ENCODE measurements at regions not wholly inside any gene's neighbourhood (a gene's known extent, or its start where the extent isn't known, plus 50 kb on each side); places are given as distances from the start of the nearest gene placed in this dataset.
"Not testable (repeated sequence)": the region's sequence is repeated elsewhere in the genome, so short reads cannot be mapped to it uniquely, and the experiment has no call there.

GRCh38 chr10:45144326-45145070 lies 143.8 kb downstream of the ZNF22 start:
- WGBS, result 81% methylated on average over 3 of the region's 3 CpGs
- no peaks in the 10 kb centered on the region for H3K4me1 ChIP-seq (ENCODE audit: insufficient read depth)
- DNase-seq (ENCODE audit: extremely low spot score), result no peak
- H3K36me3 ChIP-seq (ENCODE audit: insufficient read depth), result no peaks in the 10 kb centered on the region
- H3K27ac ChIP-seq (ENCODE audit: low read depth), result no peak overlapping the region
- H3K4me3 ChIP-seq (ENCODE audit: low read depth, low read length), result no peak overlapping the region

- DNase-seq (ENCODE audit: extremely low spot score); H3K4me3 ChIP-seq (ENCODE audit: low read depth, low read length); H3K4me1 ChIP-seq (ENCODE audit: insufficient read depth); H3K27ac ChIP-seq (ENCODE audit: low read depth); H3K36me3 ChIP-seq (ENCODE audit: insufficient read depth): not testable (repeated sequence)
- 67% methylated on average over 1 of the region's 1 CpG for WGBS
Observed at GRCh38 chr10:45145143-45145542, 144.4 kb downstream of the ZNF22 start.

DNA sequence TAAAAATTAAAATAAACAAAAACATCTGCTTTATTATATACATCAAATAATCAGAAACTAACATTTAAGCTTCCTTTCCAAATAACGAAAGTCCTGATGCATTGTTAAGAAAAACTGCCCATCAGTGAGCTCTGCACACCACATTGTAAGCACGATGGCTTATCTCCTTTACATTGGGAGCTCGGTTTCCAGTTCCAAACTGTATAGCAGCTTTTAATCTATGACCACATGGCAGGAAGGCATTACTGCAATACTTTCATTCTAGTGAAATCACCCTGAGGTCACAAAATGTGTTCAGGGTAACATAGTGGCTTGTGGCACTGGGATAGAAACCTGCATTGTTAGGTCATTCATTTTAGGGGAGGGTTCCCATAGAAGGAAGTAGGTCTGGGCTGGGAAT lies 146.3 kb downstream of the ZNF22 start:
- H3K36me3 ChIP-seq (ENCODE audit: insufficient read depth), result no peaks in the 10 kb centered on the region
- 41% methylated on average over 3 of the region's 3 CpGs for WGBS

DNA sequence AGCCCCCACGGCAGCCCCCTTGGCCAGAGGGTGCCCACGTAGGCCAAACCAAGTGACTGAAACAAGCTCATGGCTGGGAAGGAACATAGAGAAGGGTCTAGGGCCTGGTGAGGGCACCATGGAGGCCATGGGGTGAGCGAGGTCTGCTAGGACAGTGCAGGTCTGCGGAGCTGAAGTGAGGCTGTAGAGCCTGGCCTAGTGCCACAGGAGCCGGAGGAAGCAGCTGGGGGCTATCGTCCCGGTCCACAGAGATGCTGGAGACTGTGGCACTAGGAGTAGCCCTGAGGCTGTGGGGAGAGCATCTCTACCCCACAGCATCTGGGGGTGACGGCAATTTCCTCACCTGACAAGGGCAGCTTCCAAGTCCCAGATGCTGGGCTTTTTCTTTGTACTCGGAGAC lies 150.3 kb downstream of the ZNF22 start:
- DNase-seq (ENCODE audit: extremely low spot score), result no peak
- Histone ChIP-seq H3K4me1 (ENCODE audit: insufficient read depth) (no peaks in the 10 kb centered on the region), H3K27ac (ENCODE audit: low read depth) (no peak overlapping the region), H3K4me3 (ENCODE audit: low read depth, low read length) (no peak overlapping the region), H3K36me3 (ENCODE audit: insufficient read depth) (no peaks in the 10 kb centered on the region)
- WGBS, result 85% methylated on average over 9 of the region's 9 CpGs

More for the DNA sequence above, 146.3 kb downstream of the ZNF22 start:
- Histone ChIP-seq H3K4me3 (ENCODE audit: low read depth, low read length) (no peak overlapping the region), H3K4me1 (ENCODE audit: insufficient read depth) (no peaks in the 10 kb centered on the region), H3K27ac (ENCODE audit: low read depth) (no peak overlapping the region)
- DNase-seq (ENCODE audit: extremely low spot score), result no peak

GRCh38 chr10:45151467-45152214 lies 150.9 kb downstream of the ZNF22 start:
- DNase-seq (ENCODE audit: extremely low spot score), result no peak
- no peak overlapping the region for H3K27ac ChIP-seq (ENCODE audit: low read depth)
- no peaks in the 10 kb centered on the region for H3K4me1 ChIP-seq (ENCODE audit: insufficient read depth)
- no peaks in the 10 kb centered on the region for H3K36me3 ChIP-seq (ENCODE audit: insufficient read depth)
- no peak overlapping the region for H3K4me3 ChIP-seq (ENCODE audit: low read depth, low read length)
- 90% methylated on average over 18 of the region's 18 CpGs for WGBS

- Histone ChIP-seq H3K4me1 (ENCODE audit: insufficient read depth) (no peaks in the 10 kb centered on the region), H3K36me3 (ENCODE audit: insufficient read depth) (no peaks in the 10 kb centered on the region), H3K27ac (ENCODE audit: low read depth) (no peak overlapping the region), H3K4me3 (ENCODE audit: low read depth, low read length) (no peak overlapping the region)
- DNase-seq (ENCODE audit: extremely low spot score), result no peak
- WGBS, result 61% methylated on average over 3 of the region's 3 CpGs
Observed at GRCh38 chr10:45152726-45153125, 152.0 kb downstream of the ZNF22 start.

DNA sequence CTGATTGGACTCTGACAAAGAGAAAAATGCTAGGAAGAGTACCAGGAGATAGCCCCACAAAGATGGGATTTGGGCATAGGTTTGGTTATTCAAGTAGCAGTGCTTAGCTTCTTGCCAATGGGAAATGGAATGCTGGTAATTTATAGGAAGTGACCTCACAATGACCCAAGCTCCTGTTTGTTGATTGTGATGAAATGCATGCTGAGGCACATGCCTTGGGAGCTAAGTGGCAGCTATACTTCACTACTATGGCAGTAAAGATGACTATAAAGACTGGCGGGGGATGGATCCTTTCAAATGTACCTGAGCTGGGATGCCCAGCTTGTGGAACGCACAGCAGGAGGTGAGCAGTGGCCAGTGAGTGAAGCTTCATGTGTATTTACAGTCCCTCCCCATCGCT lies 153.8 kb downstream of the ZNF22 start:
- Histone ChIP-seq H3K4me3 (ENCODE audit: low read depth, low read length) (no peak overlapping the region), H3K4me1 (ENCODE audit: insufficient read depth) (no peaks in the 10 kb centered on the region), H3K27ac (ENCODE audit: low read depth) (no peak overlapping the region), H3K36me3 (ENCODE audit: insufficient read depth) (no peaks in the 10 kb centered on the region)
- WGBS, result 76% methylated on average over 3 of the region's 3 CpGs
- no peak for DNase-seq (ENCODE audit: extremely low spot score)

- H3K4me3 ChIP-seq (ENCODE audit: low read depth, low read length), result no peak overlapping the region
- no peak for DNase-seq (ENCODE audit: extremely low spot score)
- 87% methylated on average over 5 of the region's 5 CpGs for WGBS
Observed at GRCh38 chr10:45155784-45156183, 155.1 kb downstream of the ZNF22 start.

GRCh38 chr10:45160271-45160670 lies 155.1 kb downstream of the OR13A1 start:
- Histone ChIP-seq H3K27ac (ENCODE audit: low read depth) (no peak overlapping the region), H3K4me3 (ENCODE audit: low read depth, low read length) (no peak overlapping the region), H3K36me3 (ENCODE audit: insufficient read depth) (no peaks in the 10 kb centered on the region), H3K4me1 (ENCODE audit: insufficient read depth) (no peaks in the 10 kb centered on the region)
- 79% methylated on average over 1 of the region's 1 CpG for WGBS
- no peak for DNase-seq (ENCODE audit: extremely low spot score)

More at GRCh38 chr10:45155784-45156183, 155.1 kb downstream of the ZNF22 start:
- no peaks in the 10 kb centered on the region for H3K36me3 ChIP-seq (ENCODE audit: insufficient read depth)
- no peaks in the 10 kb centered on the region for H3K4me1 ChIP-seq (ENCODE audit: insufficient read depth)
- no peak overlapping the region for H3K27ac ChIP-seq (ENCODE audit: low read depth)

GRCh38 chr10:45163315-45163975 lies 152.0 kb downstream of the OR13A1 start:
- no peak for DNase-seq (ENCODE audit: extremely low spot score)
- Histone ChIP-seq H3K4me1 (ENCODE audit: insufficient read depth) (no peaks in the 10 kb centered on the region), H3K4me3 (ENCODE audit: low read depth, low read length) (no peak overlapping the region), H3K36me3 (ENCODE audit: insufficient read depth) (no peaks in the 10 kb centered on the region), H3K27ac (ENCODE audit: low read depth) (no peak overlapping the region)
- 87% methylated on average over 3 of the region's 3 CpGs for WGBS

GRCh38 chr10:45175520-45176118 lies 139.8 kb downstream of the OR13A1 start:
- not testable (repeated sequence) for H3K36me3 ChIP-seq (ENCODE audit: insufficient read depth); DNase-seq (ENCODE audit: extremely low spot score); H3K4me3 ChIP-seq (ENCODE audit: low read depth, low read length); H3K27ac ChIP-seq (ENCODE audit: low read depth); H3K4me1 ChIP-seq (ENCODE audit: insufficient read depth)
- 27% methylated on average over 8 of the region's 8 CpGs for WGBS

DNA sequence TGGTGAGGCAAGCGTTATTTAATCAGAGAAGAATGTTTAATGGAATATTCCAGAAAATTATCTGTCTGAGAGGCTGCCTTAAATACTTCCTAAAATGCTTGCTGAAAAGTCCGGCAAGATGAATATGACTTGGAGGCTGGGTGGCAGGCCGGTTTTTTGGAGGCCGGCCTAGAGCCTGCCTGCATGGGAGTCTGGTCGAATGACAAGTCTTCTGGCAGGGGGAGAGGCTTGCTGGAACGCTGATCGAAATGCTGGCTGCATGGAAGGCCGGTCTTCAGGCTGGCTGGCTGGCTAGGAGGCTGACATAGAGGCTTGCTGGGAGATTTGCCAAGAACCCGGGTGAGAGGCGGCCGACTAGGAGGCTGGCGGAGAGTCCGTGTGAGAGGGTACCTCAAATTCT lies 135.7 kb downstream of the OR13A1 start:
- Histone ChIP-seq H3K4me3 (ENCODE audit: low read depth, low read length) (no peak overlapping the region), H3K27ac (ENCODE audit: low read depth) (no peak overlapping the region), H3K4me1 (ENCODE audit: insufficient read depth) (no peaks in the 10 kb centered on the region), H3K36me3 (ENCODE audit: insufficient read depth) (no peaks in the 10 kb centered on the region)
- no peak for DNase-seq (ENCODE audit: extremely low spot score)
- 54% methylated on average over 13 of the region's 13 CpGs for WGBS

DNA sequence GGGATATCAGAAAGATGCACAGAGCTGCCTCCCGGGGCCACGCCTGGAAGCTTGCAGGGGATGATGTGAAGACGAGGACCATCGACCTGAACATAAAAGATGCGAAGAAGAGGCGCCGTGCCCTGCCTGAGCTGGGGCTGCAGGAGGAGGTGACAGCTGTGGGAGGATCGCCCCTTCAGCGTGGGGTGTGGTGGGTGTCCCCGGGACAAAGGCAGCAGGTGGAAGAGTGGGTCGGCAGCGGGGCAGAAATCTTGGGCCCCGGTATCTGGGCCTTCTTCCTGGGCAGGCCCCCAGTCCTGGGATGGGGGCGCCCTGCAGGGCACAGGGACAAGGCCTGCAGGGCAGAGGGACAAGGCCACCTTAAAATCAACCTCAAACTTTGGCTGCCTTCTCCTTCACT lies 134.9 kb downstream of the OR13A1 start:
- Histone ChIP-seq H3K4me3 (ENCODE audit: low read depth, low read length) (no peak overlapping the region), H3K36me3 (ENCODE audit: insufficient read depth) (no peaks in the 10 kb centered on the region), H3K4me1 (ENCODE audit: insufficient read depth) (no peaks in the 10 kb centered on the region), H3K27ac (ENCODE audit: low read depth) (no peak overlapping the region)
- DNase-seq (ENCODE audit: extremely low spot score), result no peak
- 94% methylated on average over 14 of the region's 14 CpGs for WGBS

All from urinary bladder (tissue), 3 donors.